GM18909 (cell line): ENCODE measurements at regions not wholly inside any gene's neighbourhood (a gene's known extent, or its start where the extent isn't known, plus 50 kb on each side); places are given as distances from the start of the nearest gene placed in this dataset.

ENCODE experiments used
- ATAC-seq: cut with Tn5 transposase; IDR thresholded peaks from one replicate; pipeline ENCODE4 v1.9.1; 2021; ENCODE audit warnings: mild to moderate bottlenecking; ENCODE audit not compliant: unreplicated experiment, poor library complexity

DNA sequence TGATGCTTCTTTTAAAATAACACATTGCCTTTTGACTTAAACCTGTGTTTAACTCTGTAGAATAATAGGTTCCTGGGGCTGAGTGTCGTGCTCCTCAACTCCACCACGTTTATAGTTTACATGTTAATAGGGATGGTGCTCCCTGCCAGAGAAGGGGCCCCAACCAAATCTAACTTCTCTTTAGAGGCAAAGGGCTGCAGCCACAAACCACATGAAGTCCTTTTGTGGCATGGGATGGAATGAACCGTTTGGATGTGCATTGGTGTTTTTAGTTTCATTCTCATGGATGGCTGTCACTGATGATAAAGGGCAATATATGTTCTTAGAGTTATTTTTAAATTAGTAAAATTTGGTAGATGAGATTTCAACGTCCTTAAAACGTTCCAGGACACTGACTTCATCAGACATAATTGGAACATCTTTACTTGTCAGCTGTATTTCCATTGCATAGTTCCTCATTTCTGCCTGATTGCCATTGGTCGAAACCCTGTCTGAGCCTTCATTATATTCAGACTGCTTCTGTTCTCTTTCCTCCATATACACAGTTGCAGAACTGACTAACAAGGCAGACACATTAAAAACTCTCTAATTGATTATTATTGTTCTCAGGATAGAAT lies 60.4 kb upstream of the HPF1 start:
- no peak for ATAC-seq

DNA sequence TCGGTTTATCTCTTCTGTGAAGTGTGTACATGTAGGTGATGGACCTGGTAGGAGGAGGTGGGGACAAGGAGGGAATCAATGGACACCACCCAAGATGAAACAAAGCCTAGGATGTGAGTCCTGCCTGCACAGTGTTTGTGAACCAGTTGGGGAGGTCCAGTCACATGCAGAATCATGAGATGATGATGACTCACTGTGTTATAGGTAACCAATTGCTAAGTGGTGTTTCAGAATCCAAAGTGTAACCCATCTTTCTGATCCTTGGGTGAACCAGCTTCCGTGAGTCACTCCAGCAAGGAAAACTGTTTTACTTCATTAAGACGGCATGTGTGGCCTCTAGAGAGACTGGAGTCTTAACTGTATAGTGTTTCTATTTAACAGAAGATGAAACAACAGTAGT lies 57.9 kb upstream of the HPF1 start:
- ATAC-seq, result peak; percentile 57

DNA sequence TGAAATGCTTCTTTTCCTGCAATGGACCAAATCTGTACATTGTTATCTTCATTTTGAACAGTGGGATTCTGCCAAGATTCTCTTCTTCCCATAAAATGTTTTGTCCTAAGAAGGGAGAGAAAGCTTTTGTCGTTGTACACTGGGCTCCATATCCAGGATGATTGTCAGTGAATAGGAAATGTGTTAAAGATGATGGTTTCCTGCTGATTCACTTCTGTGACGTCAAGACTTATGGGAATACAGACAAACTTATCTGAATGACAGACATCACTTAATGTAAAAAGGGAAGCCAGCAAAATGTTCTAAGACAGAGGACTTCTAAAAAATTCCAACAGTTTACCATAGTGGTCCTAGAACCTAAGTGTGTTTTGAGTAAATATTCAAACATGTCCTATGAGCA lies 53.7 kb upstream of the HPF1 start:
- ATAC-seq, result no peak

DNA sequence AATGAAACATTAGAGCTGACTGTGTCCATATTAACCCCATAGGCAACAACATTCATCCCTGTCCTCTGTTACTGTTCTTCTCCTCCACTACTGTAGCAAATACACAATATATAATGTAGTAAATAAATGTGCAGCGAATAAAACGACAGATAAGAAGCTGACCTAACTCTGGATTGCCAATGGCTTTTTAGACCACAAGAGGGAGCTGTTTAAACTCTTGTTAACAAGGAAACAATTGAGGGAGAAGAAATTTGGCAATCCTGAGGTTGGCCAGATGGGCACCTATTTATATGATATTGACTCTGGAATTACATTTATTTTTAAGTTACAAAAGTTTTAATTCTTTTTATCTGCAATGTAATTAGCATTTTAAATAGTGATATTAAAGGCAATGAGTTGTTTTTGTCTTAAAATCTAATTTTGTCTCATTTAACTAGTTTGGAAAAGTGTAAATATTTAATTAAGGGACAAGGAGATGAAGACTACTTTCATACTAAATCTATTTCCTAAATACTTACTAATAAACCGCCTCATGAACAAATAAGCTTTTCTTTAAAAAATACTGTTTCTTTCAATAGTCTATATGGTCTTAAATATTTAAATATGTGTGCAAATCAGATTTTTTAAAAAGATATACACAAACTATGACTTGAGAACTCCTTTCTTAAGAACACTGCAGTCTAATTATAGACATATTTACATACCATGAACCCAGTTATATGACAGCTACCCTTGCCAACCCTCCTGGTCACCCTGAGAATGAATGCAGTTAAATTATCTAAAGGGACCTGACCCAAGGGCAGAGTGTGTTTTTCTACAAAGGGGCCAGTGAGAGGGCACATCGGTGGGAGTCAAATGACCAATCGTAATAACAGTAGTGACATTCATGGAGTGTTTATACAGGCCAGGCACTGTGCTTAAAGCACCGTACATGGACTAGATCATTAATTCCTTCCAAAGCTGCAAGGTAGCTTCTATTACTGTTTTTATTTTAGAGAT lies 52.9 kb upstream of the HPF1 start:
- peak; percentile 66 for ATAC-seq

DNA sequence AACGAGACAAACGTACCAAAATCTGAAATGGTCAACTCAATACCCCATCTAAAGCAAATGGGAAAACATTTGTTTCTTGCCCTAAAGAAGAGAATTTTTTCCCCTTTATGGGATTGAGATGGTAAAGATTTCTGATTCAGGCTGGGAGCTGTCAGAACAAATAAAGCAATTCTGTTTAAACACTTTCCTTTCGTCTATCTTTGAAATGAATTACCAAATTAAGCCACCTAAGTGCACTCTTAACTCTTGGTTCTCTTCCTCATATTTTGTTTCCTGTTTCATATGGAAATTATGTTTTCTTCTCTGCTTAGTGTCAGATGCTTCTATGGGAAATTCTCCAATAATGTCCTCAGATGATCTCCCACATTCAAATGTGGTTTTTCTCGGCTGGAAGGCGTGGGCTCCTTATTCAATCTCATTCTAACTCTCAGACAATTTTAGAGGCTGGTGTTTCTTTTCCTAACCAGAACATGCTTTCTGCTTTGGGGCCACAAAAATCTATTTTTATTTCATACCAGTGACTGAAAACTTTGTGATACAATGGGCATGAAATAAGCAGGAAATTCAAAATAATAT lies 50.3 kb upstream of the HPF1 start:
- ATAC-seq, result no peak
